ENCODE measurements at regions not wholly inside any gene's neighbourhood (a gene's known extent, or its start where the extent isn't known, plus 50 kb on each side); places are given as distances from the start of the nearest gene placed in this dataset.
"Not testable (repeated sequence)": the region's sequence is repeated elsewhere in the genome, so short reads cannot be mapped to it uniquely, and the experiment has no call there.

GRCh38 chr12:127162307-127162706, 1104.7 kb upstream of the TMEM132C start:
- no peak for DNase-seq

GRCh38 chr12:127162902-127163301, 1104.1 kb upstream of the TMEM132C start:
- DNase-seq: peak; percentile 19 to 34

- peak; percentile 73 to 74 for DNase-seq
Observed at GRCh38 chr12:127165567-127166392, 1101.2 kb upstream of the TMEM132C start.

DNA sequence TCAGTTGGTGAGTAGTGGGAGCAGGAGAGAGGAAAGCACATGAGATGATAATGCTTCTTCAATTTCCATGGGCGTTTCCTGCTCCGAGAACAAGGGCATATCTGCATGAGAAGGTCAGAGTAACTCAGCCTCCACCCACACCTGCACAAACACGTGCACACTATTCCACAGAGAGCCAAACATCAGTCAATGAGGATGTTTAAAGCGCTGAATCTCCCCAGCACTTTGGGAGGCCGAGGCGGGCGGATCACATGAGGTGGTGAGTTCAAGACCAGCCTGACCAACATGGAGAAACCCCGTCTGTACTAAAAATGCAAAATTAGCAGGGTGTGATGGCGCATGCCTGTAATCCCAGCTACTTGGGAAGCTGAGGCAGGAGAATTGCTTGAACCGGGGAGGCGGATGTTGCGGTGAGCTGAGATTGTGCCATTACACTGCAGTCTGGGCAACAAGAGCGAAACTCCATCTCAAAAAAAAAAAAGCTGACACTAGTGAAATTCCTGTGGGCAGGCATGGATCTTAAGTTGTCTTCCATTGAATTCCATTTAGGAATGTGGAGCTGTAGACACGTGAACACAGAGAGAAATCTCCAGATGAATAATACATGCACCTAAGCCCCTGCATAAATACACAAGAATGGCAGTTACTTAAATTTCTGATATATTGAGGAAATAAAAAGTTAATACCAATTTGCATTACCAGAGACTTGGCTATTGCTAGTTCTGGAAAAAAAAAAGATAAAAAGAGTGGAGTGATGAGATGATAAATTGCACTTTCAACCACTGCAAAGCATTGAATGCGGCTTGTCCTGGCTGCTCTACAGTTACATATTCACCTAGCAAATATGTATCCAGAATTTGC, 1097.4 kb upstream of the TMEM132C start:
- DNase-seq: no peak

DNA sequence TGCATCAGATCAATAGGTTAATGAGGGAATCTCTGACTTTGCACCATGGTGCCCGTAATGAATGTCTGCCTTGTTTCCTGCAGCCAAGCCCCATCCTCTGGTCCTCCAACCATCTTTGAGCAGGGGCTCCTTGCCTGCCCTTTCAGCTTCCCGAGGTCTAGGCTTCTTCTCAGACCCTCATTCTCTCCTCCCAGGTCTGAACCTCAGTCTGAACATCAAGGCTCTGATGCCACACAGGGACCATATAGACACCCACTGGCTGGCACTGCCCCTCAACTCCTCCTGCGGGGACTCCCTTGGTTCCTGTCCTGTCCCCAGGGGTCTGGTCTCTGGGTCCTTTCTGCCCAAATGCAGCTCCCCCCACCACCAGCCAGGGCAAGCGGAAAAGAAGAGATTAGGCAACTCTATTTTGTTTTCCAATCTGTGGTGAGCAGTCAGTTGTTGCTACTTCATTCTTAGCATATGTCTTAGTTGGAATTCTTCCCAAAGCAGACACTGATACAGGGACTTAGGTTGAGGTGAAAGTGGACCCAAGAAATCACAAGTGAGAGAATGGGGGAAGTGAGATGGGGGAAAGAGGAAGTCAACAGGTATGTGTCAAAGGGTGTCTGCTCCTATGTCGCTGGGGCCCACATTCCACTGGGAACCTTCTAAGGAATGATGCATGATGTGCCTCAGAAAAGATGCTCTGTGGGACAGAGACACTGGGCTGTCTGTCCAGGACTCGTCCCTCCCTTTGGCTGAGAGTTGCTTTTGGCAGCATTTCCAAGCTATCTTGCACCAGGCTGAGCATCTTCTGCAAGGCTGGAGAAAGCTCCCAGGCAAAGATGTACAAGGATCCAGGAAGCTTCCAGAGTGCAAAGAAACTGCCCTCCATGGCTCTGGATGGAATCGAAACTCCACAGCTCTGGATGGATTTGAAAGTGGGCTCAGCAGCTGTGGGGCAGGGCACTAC, 1096.5 kb upstream of the TMEM132C start:
- no peak for DNase-seq

- no peak for DNase-seq
Observed at GRCh38 chr12:127172861-127173260, 1094.1 kb upstream of the TMEM132C start.

DNA sequence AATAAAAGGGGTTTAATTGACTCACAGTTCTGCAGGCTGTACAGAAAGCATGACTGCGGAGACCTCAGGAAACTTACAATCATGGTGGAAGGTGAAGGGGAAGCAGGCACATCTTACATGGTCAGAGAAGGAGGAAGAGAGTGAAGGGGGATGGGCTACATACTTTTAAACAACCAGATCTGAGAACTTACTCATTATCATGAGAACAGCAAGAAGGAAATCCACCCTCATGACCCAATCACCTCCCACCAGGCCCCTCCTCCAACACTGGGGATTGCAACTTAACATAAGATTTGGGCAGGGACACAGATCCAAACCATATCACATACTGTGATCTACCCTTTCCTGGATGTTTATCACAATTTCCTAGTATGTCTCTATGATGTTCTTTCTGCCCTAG, 1093.0 kb upstream of the TMEM132C start:
- not testable (repeated sequence) for DNase-seq

- no peak for DNase-seq
Observed at GRCh38 chr12:127174881-127175280, 1092.1 kb upstream of the TMEM132C start.

GRCh38 chr12:127175361-127175760, 1091.6 kb upstream of the TMEM132C start:
- DNase-seq: no peak

DNA sequence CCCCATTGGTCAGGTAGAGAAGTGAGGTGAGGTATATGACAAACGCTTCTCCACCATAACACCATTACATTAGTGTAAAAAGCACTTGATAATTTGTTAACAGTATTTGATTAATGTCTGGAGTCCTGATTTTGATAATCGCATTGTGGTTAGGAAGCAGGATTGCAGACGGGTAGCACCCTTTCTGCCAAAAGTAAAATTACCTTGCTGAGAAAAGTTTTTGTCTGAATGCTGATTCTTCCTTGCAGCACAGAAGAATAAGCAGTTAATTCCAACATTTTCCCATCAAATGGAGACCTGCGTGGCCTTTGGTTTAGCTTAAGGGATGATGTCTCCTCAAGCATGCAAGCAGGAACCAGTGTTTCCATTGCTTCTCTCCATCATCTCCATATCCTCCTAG, 1090.2 kb upstream of the TMEM132C start:
- no peak for DNase-seq

DNA sequence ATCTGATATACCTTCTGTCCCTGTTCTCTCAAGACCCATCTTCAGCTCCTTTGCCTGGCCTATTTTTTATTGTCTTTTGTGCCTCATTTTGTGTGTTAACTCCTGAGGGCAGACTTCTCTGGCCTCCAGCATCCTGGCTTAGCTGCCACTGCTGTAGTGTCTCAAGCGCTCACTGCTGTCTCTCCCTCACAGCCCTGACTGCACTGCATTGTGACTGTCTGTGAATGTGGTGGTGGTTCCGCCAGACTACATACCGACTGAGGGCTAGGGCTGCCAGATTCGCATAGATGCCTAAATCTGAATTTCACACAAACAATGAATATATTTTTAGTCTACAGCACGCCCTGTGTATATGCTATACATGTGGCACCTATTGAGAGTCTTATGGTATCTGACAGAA, 1088.9 kb upstream of the TMEM132C start:
- DNase-seq: no peak

DNA sequence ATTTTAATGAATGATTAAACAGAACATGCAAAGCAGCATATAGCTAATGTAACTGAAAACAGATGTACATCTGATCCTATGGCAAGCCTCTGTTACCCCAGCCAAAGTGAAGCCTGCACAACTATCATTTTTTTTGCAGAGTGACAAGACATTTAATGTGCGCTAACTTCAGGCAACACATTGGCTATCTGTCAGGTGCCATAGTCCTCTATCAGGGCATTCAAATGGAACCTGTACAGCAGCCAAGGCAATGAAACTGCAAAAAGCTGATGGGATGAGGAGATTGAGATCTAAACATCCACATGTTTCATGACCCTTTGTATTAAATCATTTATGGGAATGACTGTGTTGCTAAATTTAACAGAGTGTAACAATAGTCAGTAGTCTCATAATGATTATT, 1088.5 kb upstream of the TMEM132C start:
- DNase-seq: no peak

DNA sequence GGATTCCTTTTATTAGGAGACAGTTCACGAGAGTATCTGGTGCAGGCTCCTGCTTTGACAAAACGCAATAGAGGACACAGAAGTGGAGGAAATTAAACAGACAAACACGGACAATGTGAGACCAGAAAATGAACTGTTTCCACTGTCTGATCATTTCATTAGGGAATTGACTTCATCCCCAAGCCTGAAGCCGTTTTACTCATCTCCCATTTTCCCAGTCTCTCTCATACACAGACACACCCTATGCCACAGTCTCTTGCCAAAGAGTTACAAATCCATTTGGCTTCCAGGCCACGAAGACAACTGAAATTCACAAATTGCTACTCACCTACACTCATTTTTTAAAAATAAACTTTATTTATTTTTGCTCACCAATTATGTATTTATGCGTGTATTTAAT, 1087.8 kb upstream of the TMEM132C start:
- no peak for DNase-seq

- no peak for DNase-seq
Observed at GRCh38 chr12:127182018-127182417, 1085.0 kb upstream of the TMEM132C start.

DNA sequence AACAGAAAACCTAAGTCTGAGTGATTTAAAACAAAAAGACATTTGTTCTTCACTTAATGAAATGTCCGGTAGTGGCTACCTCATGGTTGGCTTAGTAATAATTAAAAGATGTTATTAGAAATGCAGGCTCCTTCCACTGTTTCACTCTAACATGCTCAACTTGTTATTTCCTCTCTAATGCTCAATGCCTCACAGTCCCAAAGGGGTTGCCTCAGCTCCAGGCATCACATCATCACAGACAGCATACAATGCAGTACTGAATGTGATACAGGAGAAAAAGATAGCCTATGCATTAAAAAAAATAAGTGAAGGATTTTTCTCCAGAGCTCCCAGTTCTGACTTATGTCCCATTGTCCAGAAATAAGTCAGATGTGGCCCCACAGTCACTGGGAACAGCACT, 1077.0 kb upstream of the TMEM132C start:
- DNase-seq: no peak

DNA sequence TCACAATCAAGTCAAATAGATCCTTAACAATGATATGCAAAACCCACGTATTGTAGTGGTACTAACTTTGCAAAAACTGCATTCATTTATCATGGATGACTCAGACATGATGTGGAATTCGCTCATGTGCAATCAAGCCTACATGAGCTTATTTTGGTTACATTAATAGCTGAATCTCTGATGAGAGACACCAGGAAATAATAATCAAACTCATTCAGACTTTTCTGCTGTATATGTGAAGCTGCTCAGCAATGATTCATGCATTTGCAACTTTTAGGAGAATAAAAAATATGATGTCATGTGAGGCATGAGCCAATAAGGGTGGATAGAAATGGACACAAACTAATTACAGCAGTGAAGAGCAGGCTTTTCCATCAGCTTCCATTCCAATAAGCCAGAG, 1075.8 kb upstream of the TMEM132C start:
- DNase-seq: no peak

GRCh38 chr12:127192391-127192790, 1074.6 kb upstream of the TMEM132C start:
- DNase-seq: no peak

DNA sequence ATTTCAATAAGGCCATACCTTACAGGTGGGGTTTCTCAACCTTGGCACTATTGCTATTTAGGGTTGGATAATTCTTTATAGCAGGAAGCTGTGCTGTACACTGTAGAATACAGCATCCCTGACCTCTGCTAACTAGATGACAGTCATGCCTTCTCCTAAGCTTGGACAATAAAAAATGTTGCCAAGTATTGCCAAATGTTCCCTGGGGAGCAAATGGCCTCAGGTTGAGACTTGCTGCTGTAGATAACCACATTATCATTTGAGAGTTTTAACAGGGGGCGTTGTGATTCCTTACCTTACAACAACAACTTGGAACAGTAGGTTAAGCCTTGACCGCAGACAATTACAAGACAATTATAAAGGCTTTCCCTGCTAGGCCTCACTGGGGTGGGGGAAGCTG, 1073.6 kb upstream of the TMEM132C start:
- DNase-seq: no peak

- DNase-seq: no peak
Observed at GRCh38 chr12:127194176-127194575, 1072.8 kb upstream of the TMEM132C start.

- no peak for DNase-seq
Observed at GRCh38 chr12:127205781-127206555, 1061.0 kb upstream of the TMEM132C start.

- DNase-seq: no peak
Observed at GRCh38 chr12:127209318-127209717, 1057.7 kb upstream of the TMEM132C start.

DNA sequence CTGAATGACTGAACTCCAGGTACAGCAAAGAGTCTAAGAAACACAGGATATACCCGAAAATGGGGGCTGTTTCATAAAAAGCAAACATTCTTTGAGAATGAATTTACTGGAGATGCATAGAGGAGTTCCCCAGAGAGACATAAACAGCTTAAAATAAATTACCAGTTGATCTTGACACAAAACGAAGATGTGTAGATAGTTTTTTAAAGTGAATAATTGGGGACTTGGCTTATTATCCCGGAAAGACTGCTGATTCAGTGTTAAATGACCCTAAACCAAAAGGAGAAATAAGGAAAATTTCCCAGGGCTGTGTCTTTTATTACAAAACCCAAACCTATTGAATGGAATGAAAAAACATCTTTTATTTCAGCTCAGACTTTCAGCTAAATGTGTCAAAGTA, 1052.8 kb upstream of the TMEM132C start:
- DNase-seq: no peak

Measured in activated CD4-positive, alpha-beta T cell treated with anti-CD3 and anti-CD28 coated beads, Interleukin-2, amount 50 U/mL, for 4 hours (primary cell).